ENCODE measurements at regions not wholly inside any gene's neighbourhood (a gene's known extent, or its start where the extent isn't known, plus 50 kb on each side); places are given as distances from the start of the nearest gene placed in this dataset.
A peak's percentile ranks its signal among the peaks of the same experiment; 100 is the strongest.
"Not testable (repeated sequence)": the region's sequence is repeated elsewhere in the genome, so short reads cannot be mapped to it uniquely, and the experiment has no call there.

DNA sequence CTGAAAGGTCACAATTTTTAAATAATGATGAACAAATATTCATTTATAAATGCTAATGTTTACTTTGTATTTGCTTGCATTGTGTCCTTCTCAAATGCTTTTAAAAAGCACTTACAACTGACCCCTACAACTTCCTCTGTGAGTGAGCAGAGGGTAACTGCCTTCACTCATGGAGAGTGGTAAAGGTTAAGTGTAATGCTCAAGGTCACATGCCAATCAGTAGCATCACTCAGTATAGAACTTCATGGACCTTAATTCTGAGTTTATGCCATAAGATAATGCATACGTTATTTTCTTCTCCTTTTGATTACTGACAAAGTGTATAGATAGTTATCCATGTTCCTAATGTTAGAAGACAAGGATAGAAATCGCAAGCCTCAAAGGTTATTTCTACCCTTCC, 91.8 kb upstream of the SERTAD2 start:
- no peak for ATAC-seq (ENCODE audit: low read depth)

GRCh38 chr2:64747690-64748091, 94.0 kb upstream of the SERTAD2 start:
- CTCF ChIA-PET; H2AK9ac ChIP-seq (replicated peaks; ENCODE audit: low read depth, low read length, poor library complexity); H4K5ac ChIP-seq (ENCODE audit: low read depth, low read length); H3K4me1 ChIP-seq (ENCODE audit: control insufficient read depth, insufficient read depth, low read length); H3K36me3 ChIP-seq (ENCODE audit: control insufficient read depth, insufficient read depth, low read length); H2BK120ac ChIP-seq (ENCODE audit: low read depth, low read length); H2BK20ac ChIP-seq (ENCODE audit: low read depth, low read length); dilution Hi-C loops (cut with HindIII; ENCODE audit: low sequenced_read_pairs, unreplicated experiment); H2BK5ac ChIP-seq (ENCODE audit: low read depth, low read length, poor library complexity, severe bottlenecking); H4K20me1 ChIP-seq (ENCODE audit: insufficient read depth, low read length); H3K14ac ChIP-seq (replicated peaks; ENCODE audit: low read depth, low read length); H2AK5ac ChIP-seq (ENCODE audit: low read depth, low read length); H3K4me3 ChIP-seq (ENCODE audit: insufficient read depth, low read depth, low read length); H3K9me3 ChIP-seq (ENCODE audit: control insufficient read depth, insufficient read depth, low read length); H2AFZ ChIP-seq (replicated peaks; ENCODE audit: low read length, poor library complexity); BruUV-seq (replicated peaks); H4K8ac ChIP-seq (ENCODE audit: low read depth in 2 of 2, low read length in 2 of 2); intact Hi-C loops (cut with micrococcal nuclease); ATAC-seq (ENCODE audit: low read depth); H3K27ac ChIP-seq (ENCODE audit: insufficient read depth, low read length); H3K18ac ChIP-seq (ENCODE audit: low read depth, low read length); in situ Hi-C loops (cut with MboI; ENCODE audit: low sequenced_read_pairs); H3K27me3 ChIP-seq (ENCODE audit: control insufficient read depth, insufficient read depth, low read length); H3K9ac ChIP-seq (ENCODE audit: low read depth, low read length); H3K56ac ChIP-seq (ENCODE audit: extremely low read depth, insufficient read depth, low read length); H3K23ac ChIP-seq (ENCODE audit: low read depth, low read length); H3K9me1 ChIP-seq (ENCODE audit: insufficient read depth, low read length); DNase-seq; H4K91ac ChIP-seq (ENCODE audit: insufficient read depth, low read depth, low read length); H2BK15ac ChIP-seq (ENCODE audit: low read depth, low read length); H3K4me2 ChIP-seq (ENCODE audit: low read depth, low read length); H3K4ac ChIP-seq (ENCODE audit: low read depth, low read length): not testable (repeated sequence)
- peaks cover 3 to 13% of the 10 kb centered on the region in 2 experiments; a peak in 2 of 4 replicates for H3K79me1 ChIP-seq (ENCODE audit: low read depth in 1 of 2, low read length in 2 of 2)
- WGBS, 2 experiments (ENCODE audit: extremely low coverage in 2 of 2, insufficient read length in 1 of 2) = no CpG with 5 or more reads among the region's 3 CpGs
- POLR2A ChIA-PET (ENCODE audit: unreplicated experiment) = interaction anchor here (0.6 kb wide), 1 partner anchor 102 kb away, joined by 6 read pairs; no protein-coding TSS in a partner anchor

More for the DNA sequence above, 91.8 kb upstream of the SERTAD2 start:
- no CpG with 5 or more reads among the region's 2 CpGs for WGBS, 2 experiments (ENCODE audit: extremely low coverage in 2 of 2, insufficient read length in 1 of 2)
- H4K8ac ChIP-seq (ENCODE audit: low read depth in 2 of 2, low read length in 2 of 2) = no peak overlapping the region
- no peak overlapping the region for H2AFZ ChIP-seq (replicated peaks; ENCODE audit: low read length, poor library complexity)
- H3K9me3 ChIP-seq (ENCODE audit: control insufficient read depth, insufficient read depth, low read length) = no peaks in the 10 kb centered on the region
- H4K20me1 ChIP-seq (ENCODE audit: insufficient read depth, low read length) = no peaks in the 10 kb centered on the region
- H3K4me1 ChIP-seq (ENCODE audit: control insufficient read depth, insufficient read depth, low read length) = peaks cover 2% of the 10 kb centered on the region; the same call in 1 of the 2 replicates
- no peak for DNase-seq
- H3K9ac ChIP-seq (ENCODE audit: low read depth, low read length) = no peak overlapping the region
- H3K79me1 ChIP-seq (ENCODE audit: low read depth in 1 of 2, low read length in 2 of 2) = peaks cover 3 to 5% of the 10 kb centered on the region in 2 experiments; a peak in 2 of 4 replicates
- no peak overlapping the region; the same call in 1 of the 2 replicates for H3K18ac ChIP-seq (ENCODE audit: low read depth, low read length)
- no peak overlapping the region for H2AK9ac ChIP-seq (replicated peaks; ENCODE audit: low read depth, low read length, poor library complexity)
- H3K9me1 ChIP-seq (ENCODE audit: insufficient read depth, low read length) = no peaks in the 10 kb centered on the region; the same call in 1 of the 2 replicates
- no peak overlapping the region for H3K27ac ChIP-seq (ENCODE audit: insufficient read depth, low read length)
- H3K4me2 ChIP-seq (ENCODE audit: low read depth, low read length) = no peak overlapping the region
- no peak overlapping the region for H3K4me3 ChIP-seq (ENCODE audit: insufficient read depth, low read depth, low read length)
- H3K4ac ChIP-seq (ENCODE audit: low read depth, low read length) = no peak overlapping the region
- no peak overlapping the region for H2BK20ac ChIP-seq (ENCODE audit: low read depth, low read length)
- no peak overlapping the region for H2AK5ac ChIP-seq (ENCODE audit: low read depth, low read length)
- no peak overlapping the region for H4K5ac ChIP-seq (ENCODE audit: low read depth, low read length)
- no peak overlapping the region for H4K91ac ChIP-seq (ENCODE audit: insufficient read depth, low read depth, low read length)
- no peaks in the 10 kb centered on the region for H3K27me3 ChIP-seq (ENCODE audit: control insufficient read depth, insufficient read depth, low read length)
- TF ChIP-seq, protein P1, sequence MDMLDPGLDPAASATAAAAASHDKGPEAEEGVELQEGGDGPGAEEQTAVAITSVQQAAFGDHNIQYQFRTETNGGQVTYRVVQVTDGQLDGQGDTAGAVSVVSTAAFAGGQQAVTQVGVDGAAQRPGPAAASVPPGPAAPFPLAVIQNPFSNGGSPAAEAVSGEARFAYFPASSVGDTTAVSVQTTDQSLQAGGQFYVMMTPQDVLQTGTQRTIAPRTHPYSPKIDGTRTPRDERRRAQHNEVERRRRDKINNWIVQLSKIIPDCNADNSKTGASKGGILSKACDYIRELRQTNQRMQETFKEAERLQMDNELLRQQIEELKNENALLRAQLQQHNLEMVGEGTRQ (IDR thresholded peaks at IDR 0.05; ENCODE audit: low read depth, low read length) = no peak
- TF ChIP-seq, protein P2, sequence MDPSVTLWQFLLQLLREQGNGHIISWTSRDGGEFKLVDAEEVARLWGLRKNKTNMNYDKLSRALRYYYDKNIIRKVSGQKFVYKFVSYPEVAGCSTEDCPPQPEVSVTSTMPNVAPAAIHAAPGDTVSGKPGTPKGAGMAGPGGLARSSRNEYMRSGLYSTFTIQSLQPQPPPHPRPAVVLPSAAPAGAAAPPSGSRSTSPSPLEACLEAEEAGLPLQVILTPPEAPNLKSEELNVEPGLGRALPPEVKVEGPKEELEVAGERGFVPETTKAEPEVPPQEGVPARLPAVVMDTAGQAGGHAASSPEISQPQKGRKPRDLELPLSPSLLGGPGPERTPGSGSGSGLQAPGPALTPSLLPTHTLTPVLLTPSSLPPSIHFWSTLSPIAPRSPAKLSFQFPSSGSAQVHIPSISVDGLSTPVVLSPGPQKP (IDR thresholded peaks at IDR 0.05; ENCODE audit: borderline replicate concordance, low read depth, low read length) = no peak
- no peak for TF ChIP-seq NFE2L2 (IDR thresholded peaks at IDR 0.05; ENCODE audit: low read depth, low read length)
- TF ChIP-seq SMC3 (IDR thresholded peaks at IDR 0.05; ENCODE audit: low read depth, low read length) = no peak
- no peak for TF ChIP-seq RFX5 (IDR thresholded peaks at IDR 0.05; ENCODE audit: low read depth, low read length)
- TF ChIP-seq MAFK (IDR thresholded peaks at IDR 0.05; ENCODE audit: low read depth, low read length) = no peak
- no peak for TF ChIP-seq RAD21 (IDR thresholded peaks at IDR 0.05; ENCODE audit: low read length)
- H2BK120ac ChIP-seq (ENCODE audit: low read depth, low read length) = no peak overlapping the region
- no peak overlapping the region for H3K56ac ChIP-seq (ENCODE audit: extremely low read depth, insufficient read depth, low read length)
- intact Hi-C loops (cut with micrococcal nuclease) (no loop called here), dilution Hi-C loops (cut with HindIII; ENCODE audit: low sequenced_read_pairs, unreplicated experiment) (no loop called here), in situ Hi-C loops (cut with MboI; ENCODE audit: low sequenced_read_pairs) (no loop called here)
- ChIA-PET POLR2A (ENCODE audit: unreplicated experiment) (no interaction called here), CTCF (interaction anchor here (1.0 kb wide), 1 partner anchor 8 kb away, joined by 4 read pairs; no protein-coding TSS in a partner anchor)
- H3K36me3 ChIP-seq (ENCODE audit: control insufficient read depth, insufficient read depth, low read length) = no peaks in the 10 kb centered on the region
- H3K14ac ChIP-seq (replicated peaks; ENCODE audit: low read depth, low read length) = no peak overlapping the region
- no peak overlapping the region for H2BK15ac ChIP-seq (ENCODE audit: low read depth, low read length)
- BruUV-seq (replicated peaks) = no TSS peak
- H2BK5ac ChIP-seq (ENCODE audit: low read depth, low read length, poor library complexity, severe bottlenecking) = no peak overlapping the region
- H3K23ac ChIP-seq (ENCODE audit: low read depth, low read length) = peak overlapping the region; percentile 59; the same call in 1 of the 2 replicates

Data from IMR-90 (cell line).